Keratinocyte (primary cell): ENCODE measurements at regions not wholly inside any gene's neighbourhood (a gene's known extent, or its start where the extent isn't known, plus 50 kb on each side); places are given as distances from the start of the nearest gene placed in this dataset.

Experiments used
- DNase-seq: peaks from one replicate; pipeline ENCODE4 v3.0.0-alpha.2; 2011; ENCODE audit warnings: low read depth, missing footprints, low spot score
- FAIRE-seq: peaks from 2 replicates; lab custom pipeline; 2011; peaks lifted over from hg19 to GRCh38; lab: Jason Lieb, UNC
- H2AFZ ChIP-seq: 2 replicates; pipeline ENCODE4 v1.6.0; 2012; ENCODE audit warnings: low read length, control low read depth, inconsistent platforms; ENCODE audit not compliant: control insufficient read depth
- H3K27ac ChIP-seq: 2 replicates; pipeline ENCODE4 v1.5.1; 2011; ENCODE audit warnings: low read length; ENCODE audit not compliant: control insufficient read depth, insufficient read depth
- H3K27me3 ChIP-seq: 3 replicates; pipeline ENCODE4 v1.6.0; 2011; ENCODE audit warnings: low read length; ENCODE audit not compliant: control insufficient read depth, insufficient read depth; ENCODE audit errors: extremely low read depth
- H3K36me3 ChIP-seq, 2 experiments: 2 replicates in 1 of 2; 3 replicates in 1 of 2; pipeline ENCODE4 v1.5.1; 2011; ENCODE audit warnings: low read length in 2 of 2, mild to moderate bottlenecking in 1 of 2; ENCODE audit not compliant: control insufficient read depth in 2 of 2, insufficient read depth in 2 of 2; ENCODE audit errors: extremely low read depth in 1 of 2
- H3K4me1 ChIP-seq: 3 replicates; pipeline ENCODE4 v1.5.1; 2011; ENCODE audit warnings: low read length; ENCODE audit not compliant: control insufficient read depth, insufficient read depth; ENCODE audit errors: extremely low read depth
- H3K4me2 ChIP-seq: 3 replicates; pipeline ENCODE4 v1.6.0; 2011; ENCODE audit warnings: low read depth, low read length; ENCODE audit not compliant: control insufficient read depth, insufficient read depth; ENCODE audit errors: extremely low read depth
- H3K4me3 ChIP-seq, 3 experiments: fragments of 200-600 bp in 1 of 3; sonication (generic) in 1 of 3; 2 replicates in 2 of 3; 3 replicates in 1 of 3; pipeline ENCODE4 v1.5.1; 2011 to 2016; ENCODE audit warnings: low read length in 3 of 3, mild to moderate bottlenecking in 3 of 3, control low read depth in 2 of 3, inconsistent platforms in 1 of 3, low read depth in 1 of 3, mixed read lengths in 1 of 3, mixed run types in 1 of 3, moderate library complexity in 1 of 3; ENCODE audit not compliant: control insufficient read depth in 2 of 3, insufficient read depth in 2 of 3; ENCODE audit errors: extremely low read depth in 1 of 3
- H3K79me2 ChIP-seq: 2 replicates; pipeline ENCODE4 v1.6.0; 2012; ENCODE audit warnings: low read length; ENCODE audit not compliant: control insufficient read depth, insufficient read depth
- H3K9ac ChIP-seq: 3 replicates; pipeline ENCODE4 v1.6.0; 2011; ENCODE audit warnings: low read length; ENCODE audit not compliant: control insufficient read depth, insufficient read depth; ENCODE audit errors: extremely low read depth
- H3K9me1 ChIP-seq: 3 replicates; pipeline ENCODE4 v1.6.0; 2011; ENCODE audit warnings: low read length; ENCODE audit not compliant: control insufficient read depth, insufficient read depth; ENCODE audit errors: extremely low read depth
- H3K9me3 ChIP-seq: 2 replicates; pipeline ENCODE4 v1.5.1; 2012; ENCODE audit warnings: low read depth, low read length; ENCODE audit not compliant: control insufficient read depth
- H4K20me1 ChIP-seq: 3 replicates; pipeline ENCODE4 v1.6.0; 2011; ENCODE audit warnings: low read length; ENCODE audit not compliant: control insufficient read depth, insufficient read depth; ENCODE audit errors: extremely low read depth
- CTCF ChIP-seq, 3 experiments: IDR thresholded peaks in 1 of 3; conservative IDR thresholded peaks in 1 of 3; optimal IDR thresholded peaks in 1 of 3; 2 replicates in 2 of 3; 3 replicates in 1 of 3; pipeline versions ENCODE3 to v1.5.1; 2011; ENCODE audit warnings: low read length in 3 of 3, mild to moderate bottlenecking in 3 of 3, moderate library complexity in 2 of 3, control low read depth in 1 of 3, inconsistent platforms in 1 of 3; ENCODE audit not compliant: insufficient read depth in 2 of 3; ENCODE audit errors: extremely low read depth in 1 of 3
- EZH2 ChIP-seq: IDR thresholded peaks from one replicate; pipeline ENCODE4 v1.6.1; 2012; ENCODE audit warnings: inconsistent platforms, mild to moderate bottlenecking, low read length, moderate library complexity
- dilution Hi-C: fragments of 300-500 bp; cut with MboI; formaldehyde crosslinking; loops from one replicate; pipeline ENCODE4 v1.7.0; 2020; ENCODE audit warnings: low sequenced_read_pairs; ENCODE audit not compliant: extremely low pct_ligation_motif_present

DNA sequence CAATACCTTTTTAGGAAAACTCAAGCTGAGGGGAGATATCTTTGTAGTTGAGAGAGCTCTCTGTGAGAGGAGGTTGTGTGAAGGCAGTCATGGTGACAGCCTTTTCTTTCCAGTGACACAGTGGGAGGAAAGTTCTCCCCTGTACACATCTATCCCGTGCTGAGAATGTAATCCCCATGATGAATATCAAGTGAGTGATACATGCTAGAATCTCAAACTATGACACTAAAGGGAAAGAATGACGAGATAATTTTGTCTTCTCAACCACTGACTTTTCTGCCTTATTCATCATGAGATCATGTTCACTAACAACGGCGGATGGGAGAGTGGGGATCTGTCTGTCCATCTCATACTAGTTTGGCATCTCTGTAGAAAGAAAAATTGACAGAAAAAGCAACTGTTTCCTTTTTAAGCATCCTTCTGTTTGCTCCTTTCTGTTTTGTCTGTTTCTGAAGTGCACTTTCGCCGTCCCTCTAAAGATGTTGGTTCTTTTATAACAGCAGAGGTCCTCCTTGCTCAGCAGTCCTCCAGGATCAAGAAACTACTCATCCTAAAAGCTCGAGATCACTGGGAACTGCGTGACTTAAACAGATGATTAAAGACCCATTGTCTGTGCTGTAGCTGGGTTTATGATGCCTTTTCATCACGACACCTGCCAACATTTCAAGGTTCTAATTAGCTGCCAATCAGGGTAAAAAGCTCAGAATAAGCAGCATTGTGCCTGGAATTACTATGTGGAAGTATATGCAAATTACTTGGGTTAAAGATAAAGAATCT lies 137.6 kb downstream of the DCK start:
- Histone ChIP-seq H3K4me3 (no peak overlapping the region), H3K9ac (no peak overlapping the region), H3K79me2 (no peaks in the 10 kb centered on the region), H3K9me1 (no peaks in the 10 kb centered on the region), H3K9me3 (no peaks in the 10 kb centered on the region), H3K4me2 (no peak overlapping the region), H4K20me1 (no peaks in the 10 kb centered on the region), H3K36me3 (no peaks in the 10 kb centered on the region), H3K27me3 (no peaks in the 10 kb centered on the region), H3K4me1 (peaks cover 4% of the 10 kb centered on the region), H2AFZ (no peak overlapping the region), H3K27ac (no peak overlapping the region)
- DNase-seq (no peak), FAIRE-seq (no peak)
- dilution Hi-C loops, result no loop called here
- no peak for TF ChIP-seq EZH2
- TF ChIP-seq CTCF (optimal IDR thresholded peaks at IDR 0.05 in 1 of 3, IDR thresholded peaks at IDR 0.05 in 1 of 3, conservative IDR thresholded peaks at IDR 0.05 in 1 of 3; ENCODE audit: extremely low read depth in 1 of 3, insufficient read depth in 2 of 3, low read length in 3 of 3), result no peak

DNA sequence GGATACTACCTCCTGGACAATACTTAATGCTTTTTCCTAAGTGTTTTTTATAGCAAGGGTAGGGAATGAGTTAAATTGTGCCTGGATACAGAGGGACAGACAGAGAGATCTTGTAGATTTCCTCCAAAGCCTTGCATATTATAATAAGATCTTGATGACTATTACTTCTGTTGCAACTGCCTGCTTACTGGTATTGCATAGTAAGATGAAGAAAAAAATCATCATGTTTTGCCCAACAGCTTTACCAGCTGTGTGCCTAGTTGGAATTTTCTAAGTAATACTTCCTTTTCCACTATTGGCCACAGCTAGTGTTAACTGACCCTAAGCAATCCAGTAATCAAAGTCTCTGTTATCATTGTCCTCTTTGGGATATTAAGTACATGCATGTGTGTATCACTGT lies 139.0 kb downstream of the DCK start:
- Histone ChIP-seq H3K4me2 (no peak overlapping the region), H3K27me3 (no peaks in the 10 kb centered on the region), H3K4me1 (no peaks in the 10 kb centered on the region), H4K20me1 (no peaks in the 10 kb centered on the region), H3K36me3 (no peaks in the 10 kb centered on the region), H3K27ac (no peak overlapping the region), H3K9me1 (no peaks in the 10 kb centered on the region), H3K9me3 (no peaks in the 10 kb centered on the region), H3K79me2 (no peaks in the 10 kb centered on the region), H2AFZ (no peak overlapping the region), H3K9ac (no peak overlapping the region), H3K4me3 (no peak overlapping the region)
- DNase-seq, result no peak
- TF ChIP-seq CTCF (optimal IDR thresholded peaks at IDR 0.05 in 1 of 3, IDR thresholded peaks at IDR 0.05 in 1 of 3, conservative IDR thresholded peaks at IDR 0.05 in 1 of 3; ENCODE audit: extremely low read depth in 1 of 3, insufficient read depth in 2 of 3, low read length in 3 of 3) (no peak), EZH2 (no peak)
- no peak for FAIRE-seq
- dilution Hi-C loops, result no loop called here
